ENCODE measurements at regions not wholly inside any gene's neighbourhood (a gene's known extent, or its start where the extent isn't known, plus 50 kb on each side); places are given as distances from the start of the nearest gene placed in this dataset.

DNA sequence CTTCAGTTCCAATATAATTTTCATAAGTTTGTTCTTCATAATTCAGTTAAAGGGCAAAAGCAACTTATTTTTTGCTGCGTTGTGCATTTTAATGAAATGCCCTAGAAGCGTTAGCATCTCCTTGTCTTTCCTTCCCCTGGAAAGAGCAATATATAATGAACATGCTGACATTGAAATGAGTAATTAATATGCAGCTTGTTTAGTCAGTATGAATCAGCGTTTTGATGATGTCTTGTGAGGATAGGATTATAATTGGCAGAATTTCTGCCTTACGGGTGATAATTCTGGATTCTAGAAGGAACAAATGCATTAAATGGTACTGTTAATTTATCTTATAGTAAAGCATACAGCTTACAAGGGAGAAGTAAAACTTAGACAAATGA is 152.3 kb upstream of the MMADHC start:
- TF ChIP-seq, protein P1, sequence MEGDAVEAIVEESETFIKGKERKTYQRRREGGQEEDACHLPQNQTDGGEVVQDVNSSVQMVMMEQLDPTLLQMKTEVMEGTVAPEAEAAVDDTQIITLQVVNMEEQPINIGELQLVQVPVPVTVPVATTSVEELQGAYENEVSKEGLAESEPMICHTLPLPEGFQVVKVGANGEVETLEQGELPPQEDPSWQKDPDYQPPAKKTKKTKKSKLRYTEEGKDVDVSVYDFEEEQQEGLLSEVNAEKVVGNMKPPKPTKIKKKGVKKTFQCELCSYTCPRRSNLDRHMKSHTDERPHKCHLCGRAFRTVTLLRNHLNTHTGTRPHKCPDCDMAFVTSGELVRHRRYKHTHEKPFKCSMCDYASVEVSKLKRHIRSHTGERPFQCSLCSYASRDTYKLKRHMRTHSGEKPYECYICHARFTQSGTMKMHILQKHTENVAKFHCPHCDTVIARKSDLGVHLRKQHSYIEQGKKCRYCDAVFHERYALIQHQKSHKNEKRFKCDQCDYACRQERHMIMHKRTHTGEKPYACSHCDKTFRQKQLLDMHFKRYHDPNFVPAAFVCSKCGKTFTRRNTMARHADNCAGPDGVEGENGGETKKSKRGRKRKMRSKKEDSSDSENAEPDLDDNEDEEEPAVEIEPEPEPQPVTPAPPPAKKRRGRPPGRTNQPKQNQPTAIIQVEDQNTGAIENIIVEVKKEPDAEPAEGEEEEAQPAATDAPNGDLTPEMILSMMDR (IDR thresholded peaks at IDR 0.05; ENCODE audit: insufficient read depth, low read length, poor library complexity, severe bottlenecking): no peak
- Histone ChIP-seq H3K4me3 (replicated peaks; ENCODE audit: low read depth, low read length) (no peak overlapping the region), H3K27me3 (replicated peaks; ENCODE audit: control insufficient read depth, insufficient read depth, low read length) (no peaks in the 10 kb centered on the region), H3K36me3 (ENCODE audit: control insufficient read depth, insufficient read depth, low read length) (no peaks in the 10 kb centered on the region)
- no peak for DNase-seq (ENCODE audit: extremely low read depth, insufficient read length)

GRCh38 chr2:149739171-149739882 is 151.8 kb upstream of the MMADHC start:
- TF ChIP-seq, protein P1 (IDR thresholded peaks at IDR 0.05; ENCODE audit: insufficient read depth, low read length, poor library complexity, severe bottlenecking): no peak
- no peaks in the 10 kb centered on the region for H3K36me3 ChIP-seq (ENCODE audit: control insufficient read depth, insufficient read depth, low read length)
- DNase-seq (ENCODE audit: extremely low read depth, insufficient read length): no peak

GRCh38 chr2:149738767-149739166 is 151.2 kb upstream of the MMADHC start:
- H3K36me3 ChIP-seq (ENCODE audit: control insufficient read depth, insufficient read depth, low read length): no peaks in the 10 kb centered on the region
- no peak overlapping the region for H3K4me3 ChIP-seq (replicated peaks; ENCODE audit: low read depth, low read length)
- DNase-seq (ENCODE audit: extremely low read depth, insufficient read length): no peak
- H3K27me3 ChIP-seq (replicated peaks; ENCODE audit: control insufficient read depth, insufficient read depth, low read length): no peaks in the 10 kb centered on the region
- TF ChIP-seq, protein P1 (IDR thresholded peaks at IDR 0.05; ENCODE audit: insufficient read depth, low read length, poor library complexity, severe bottlenecking): no peak

More at GRCh38 chr2:149739171-149739882, 151.8 kb upstream of the MMADHC start:
- no peak overlapping the region for H3K4me3 ChIP-seq (replicated peaks; ENCODE audit: low read depth, low read length)
- H3K27me3 ChIP-seq (replicated peaks; ENCODE audit: control insufficient read depth, insufficient read depth, low read length): no peaks in the 10 kb centered on the region

DNA sequence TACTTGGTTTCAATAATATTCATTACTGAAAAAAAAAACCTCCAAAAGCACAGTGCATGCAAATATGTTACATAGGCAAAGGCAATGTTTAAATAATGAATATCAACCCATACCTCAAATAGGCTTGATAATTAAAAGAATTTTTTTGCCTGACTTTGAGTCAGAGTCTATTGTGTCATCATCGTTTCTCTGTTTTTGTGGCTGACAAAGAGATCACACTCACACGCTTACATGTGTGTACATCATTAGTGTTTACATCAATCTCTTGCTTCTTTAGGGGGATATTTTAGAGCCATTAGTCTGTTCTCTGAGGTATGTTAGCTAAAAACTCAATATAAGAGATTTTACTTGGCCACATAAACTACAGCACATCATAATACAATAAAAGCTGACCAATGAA is 150.3 kb upstream of the MMADHC start:
- TF ChIP-seq, protein P1 (IDR thresholded peaks at IDR 0.05; ENCODE audit: insufficient read depth, low read length, poor library complexity, severe bottlenecking): no peak

GRCh38 chr2:149735237-149735958 is 147.8 kb upstream of the MMADHC start:
- no peaks in the 10 kb centered on the region for H3K27me3 ChIP-seq (replicated peaks; ENCODE audit: control insufficient read depth, insufficient read depth, low read length)
- no peak overlapping the region for H3K4me3 ChIP-seq (replicated peaks; ENCODE audit: low read depth, low read length)
- no peaks in the 10 kb centered on the region for H3K36me3 ChIP-seq (ENCODE audit: control insufficient read depth, insufficient read depth, low read length)
- TF ChIP-seq, protein P1 (IDR thresholded peaks at IDR 0.05; ENCODE audit: insufficient read depth, low read length, poor library complexity, severe bottlenecking): no peak
- no peak for DNase-seq (ENCODE audit: extremely low read depth, insufficient read length)

More for the DNA sequence above, 150.3 kb upstream of the MMADHC start:
- Histone ChIP-seq H3K27me3 (replicated peaks; ENCODE audit: control insufficient read depth, insufficient read depth, low read length) (no peaks in the 10 kb centered on the region), H3K36me3 (ENCODE audit: control insufficient read depth, insufficient read depth, low read length) (no peaks in the 10 kb centered on the region), H3K4me3 (replicated peaks; ENCODE audit: low read depth, low read length) (no peak overlapping the region)
- no peak for DNase-seq (ENCODE audit: extremely low read depth, insufficient read length)
